NCI-H2227 (cell line): ENCODE measurements at regions not wholly inside any gene's neighbourhood (a gene's known extent, or its start where the extent isn't known, plus 50 kb on each side); places are given as distances from the start of the nearest gene placed in this dataset.
"Not testable (repeated sequence)": the region's sequence is repeated elsewhere in the genome, so short reads cannot be mapped to it uniquely, and the experiment has no call there.

Experiments
- DNase-seq: peaks from one replicate; lab custom pipeline; 2025; ENCODE audit not compliant: unreplicated experiment; lab: John Stamatoyannopoulos, UW

GRCh38 chr22:22169923-22170322 lies 74.7 kb upstream of the VPREB1 start:
- DNase-seq = no peak

- DNase-seq = no peak
Measured at GRCh38 chr22:22168941-22169867, 75.4 kb upstream of the VPREB1 start.

GRCh38 chr22:22168190-22168940 lies 76.2 kb upstream of the VPREB1 start:
- DNase-seq = peak; percentile 89

- no peak for DNase-seq
Measured at GRCh38 chr22:22167791-22168189, 76.8 kb upstream of the VPREB1 start.

GRCh38 chr22:22166941-22167713 lies 77.5 kb upstream of the VPREB1 start:
- DNase-seq = no peak

GRCh38 chr22:22165936-22166710 lies 78.5 kb upstream of the VPREB1 start:
- DNase-seq = no peak

GRCh38 chr22:22164541-22165272 lies 79.9 kb upstream of the VPREB1 start:
- no peak for DNase-seq

GRCh38 chr22:22161924-22162851 lies 82.4 kb upstream of the VPREB1 start:
- DNase-seq = no peak

- DNase-seq = not testable (repeated sequence)
Measured at GRCh38 chr22:22160768-22161167, 83.8 kb upstream of the VPREB1 start.

GRCh38 chr22:22159384-22159783 lies 85.2 kb upstream of the VPREB1 start:
- no peak for DNase-seq

GRCh38 chr22:22158965-22159364 lies 85.6 kb upstream of the VPREB1 start:
- no peak for DNase-seq

GRCh38 chr22:22158207-22158816 lies 86.3 kb upstream of the VPREB1 start:
- DNase-seq = no peak

- no peak for DNase-seq
Measured at GRCh38 chr22:22157348-22157725, 87.2 kb upstream of the VPREB1 start.

GRCh38 chr22:22156716-22157347 lies 87.8 kb upstream of the VPREB1 start:
- peak; percentile 65 for DNase-seq

- DNase-seq = no peak
Measured at GRCh38 chr22:22156348-22156715, 88.3 kb upstream of the VPREB1 start.

GRCh38 chr22:22155607-22156006 lies 89.0 kb upstream of the VPREB1 start:
- DNase-seq = no peak

- no peak for DNase-seq
Measured at GRCh38 chr22:22155146-22155545, 89.4 kb upstream of the VPREB1 start.

GRCh38 chr22:22154040-22154439 lies 90.5 kb upstream of the VPREB1 start:
- no peak for DNase-seq
